ENCODE measurements at regions not wholly inside any gene's neighbourhood (a gene's known extent, or its start where the extent isn't known, plus 50 kb on each side); places are given as distances from the start of the nearest gene placed in this dataset.
"Not testable (repeated sequence)": the region's sequence is repeated elsewhere in the genome, so short reads cannot be mapped to it uniquely, and the experiment has no call there.

- no peaks in the 10 kb centered on the region for H3K36me3 ChIP-seq (ENCODE audit: control insufficient read depth, insufficient read depth, low read length)
- H3K4me3 ChIP-seq (ENCODE audit: low read depth, low read length): no peak overlapping the region
- no peaks in the 10 kb centered on the region for H3K27me3 ChIP-seq (ENCODE audit: control insufficient read depth, insufficient read depth, low read length)
- TF ChIP-seq, protein P1, sequence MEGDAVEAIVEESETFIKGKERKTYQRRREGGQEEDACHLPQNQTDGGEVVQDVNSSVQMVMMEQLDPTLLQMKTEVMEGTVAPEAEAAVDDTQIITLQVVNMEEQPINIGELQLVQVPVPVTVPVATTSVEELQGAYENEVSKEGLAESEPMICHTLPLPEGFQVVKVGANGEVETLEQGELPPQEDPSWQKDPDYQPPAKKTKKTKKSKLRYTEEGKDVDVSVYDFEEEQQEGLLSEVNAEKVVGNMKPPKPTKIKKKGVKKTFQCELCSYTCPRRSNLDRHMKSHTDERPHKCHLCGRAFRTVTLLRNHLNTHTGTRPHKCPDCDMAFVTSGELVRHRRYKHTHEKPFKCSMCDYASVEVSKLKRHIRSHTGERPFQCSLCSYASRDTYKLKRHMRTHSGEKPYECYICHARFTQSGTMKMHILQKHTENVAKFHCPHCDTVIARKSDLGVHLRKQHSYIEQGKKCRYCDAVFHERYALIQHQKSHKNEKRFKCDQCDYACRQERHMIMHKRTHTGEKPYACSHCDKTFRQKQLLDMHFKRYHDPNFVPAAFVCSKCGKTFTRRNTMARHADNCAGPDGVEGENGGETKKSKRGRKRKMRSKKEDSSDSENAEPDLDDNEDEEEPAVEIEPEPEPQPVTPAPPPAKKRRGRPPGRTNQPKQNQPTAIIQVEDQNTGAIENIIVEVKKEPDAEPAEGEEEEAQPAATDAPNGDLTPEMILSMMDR (IDR thresholded peaks at IDR 0.05; ENCODE audit: insufficient read depth, low read length, poor library complexity, severe bottlenecking): no peak
- no peak for DNase-seq (ENCODE audit: low read depth)
These were observed 106.1 kb downstream of the EBLN1 start for GRCh38 chr10:22111705-22112104.

GRCh38 chr10:22111260-22111659 lies 106.6 kb downstream of the EBLN1 start:
- Histone ChIP-seq H3K36me3 (ENCODE audit: control insufficient read depth, insufficient read depth, low read length) (no peaks in the 10 kb centered on the region), H3K4me3 (ENCODE audit: low read depth, low read length) (no peak overlapping the region), H3K27me3 (ENCODE audit: control insufficient read depth, insufficient read depth, low read length) (no peaks in the 10 kb centered on the region)
- DNase-seq (ENCODE audit: low read depth): no peak
- TF ChIP-seq, protein P1 (IDR thresholded peaks at IDR 0.05; ENCODE audit: insufficient read depth, low read length, poor library complexity, severe bottlenecking): no peak

GRCh38 chr10:22110761-22111160 lies 107.1 kb downstream of the EBLN1 start:
- Histone ChIP-seq H3K4me3 (ENCODE audit: low read depth, low read length) (no peak overlapping the region), H3K36me3 (ENCODE audit: control insufficient read depth, insufficient read depth, low read length) (no peaks in the 10 kb centered on the region), H3K27me3 (ENCODE audit: control insufficient read depth, insufficient read depth, low read length) (no peaks in the 10 kb centered on the region)
- DNase-seq (ENCODE audit: low read depth): no peak
- TF ChIP-seq, protein P1 (IDR thresholded peaks at IDR 0.05; ENCODE audit: insufficient read depth, low read length, poor library complexity, severe bottlenecking): no peak

GRCh38 chr10:22105270-22105669 lies 101.7 kb upstream of the DNAJC1 start:
- no peaks in the 10 kb centered on the region for H3K36me3 ChIP-seq (ENCODE audit: control insufficient read depth, insufficient read depth, low read length)
- no peak overlapping the region for H3K4me3 ChIP-seq (ENCODE audit: low read depth, low read length)
- DNase-seq (ENCODE audit: low read depth): no peak
- no peaks in the 10 kb centered on the region for H3K27me3 ChIP-seq (ENCODE audit: control insufficient read depth, insufficient read depth, low read length)
- TF ChIP-seq, protein P1 (IDR thresholded peaks at IDR 0.05; ENCODE audit: insufficient read depth, low read length, poor library complexity, severe bottlenecking): no peak

DNA sequence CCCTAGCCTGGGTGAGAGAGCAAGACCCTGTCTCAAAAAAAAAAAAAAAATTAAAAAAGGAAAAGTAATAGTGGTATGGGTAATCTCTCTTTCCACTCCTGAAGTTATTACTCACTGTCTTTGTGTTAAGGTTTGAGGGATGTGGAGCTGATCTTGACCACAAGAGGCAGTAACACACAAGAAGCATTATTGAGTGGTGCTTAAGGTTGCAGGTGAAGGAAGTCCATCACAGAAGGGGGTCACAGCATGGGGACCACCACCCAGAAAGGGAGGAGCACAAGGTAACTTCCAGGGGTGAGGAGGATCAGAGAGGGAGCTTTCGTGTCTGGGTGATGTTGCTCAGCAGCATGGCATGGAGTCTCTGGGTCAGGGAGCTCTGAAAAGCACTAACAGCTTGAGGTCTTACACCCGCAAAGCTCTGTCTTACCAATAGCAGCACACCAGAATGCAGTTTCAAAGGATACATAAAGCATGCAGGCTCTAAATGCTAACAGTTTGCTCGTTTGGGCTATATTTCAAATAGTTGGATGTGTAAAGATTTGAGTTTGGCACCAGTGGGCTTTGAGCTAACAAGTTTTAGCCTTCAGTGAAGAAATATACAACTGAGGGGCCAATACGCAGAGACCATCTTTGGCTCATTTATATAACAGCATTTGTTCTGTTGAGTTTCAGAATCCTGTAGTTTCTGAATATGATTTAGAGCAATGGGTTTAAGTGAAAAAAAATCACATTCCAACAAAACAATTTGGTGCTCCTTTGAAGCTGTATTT lies 100.4 kb upstream of the DNAJC1 start:
- Histone ChIP-seq H3K27me3 (ENCODE audit: control insufficient read depth, insufficient read depth, low read length) (no peaks in the 10 kb centered on the region), H3K36me3 (ENCODE audit: control insufficient read depth, insufficient read depth, low read length) (no peaks in the 10 kb centered on the region), H3K4me3 (ENCODE audit: low read depth, low read length) (no peak overlapping the region)
- TF ChIP-seq, protein P1 (IDR thresholded peaks at IDR 0.05; ENCODE audit: insufficient read depth, low read length, poor library complexity, severe bottlenecking): peak; percentile 39
- DNase-seq (ENCODE audit: low read depth): no peak

DNA sequence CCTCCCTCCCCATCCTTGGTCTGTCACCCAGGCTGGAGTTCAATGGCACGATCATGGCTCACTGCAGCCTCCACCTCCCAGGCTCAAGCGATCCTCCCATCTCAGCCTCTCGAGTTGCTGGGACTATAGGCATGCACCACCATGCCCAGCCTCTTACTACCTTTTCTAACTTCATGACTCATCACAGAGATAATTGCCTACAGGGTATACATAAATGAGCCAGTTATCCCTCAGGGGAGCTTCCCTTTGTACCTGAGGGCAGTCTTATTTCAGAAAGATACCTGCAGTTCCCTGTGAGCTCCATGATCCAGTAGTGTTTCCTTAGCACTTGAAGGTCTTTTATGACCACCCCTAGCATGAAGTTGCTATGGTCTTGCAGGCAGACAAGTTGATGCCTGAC lies 94.2 kb upstream of the DNAJC1 start:
- TF ChIP-seq, protein P1 (IDR thresholded peaks at IDR 0.05; ENCODE audit: insufficient read depth, low read length, poor library complexity, severe bottlenecking): no peak

GRCh38 chr10:22091260-22091659 lies 87.7 kb upstream of the DNAJC1 start:
- H3K4me3 ChIP-seq (ENCODE audit: low read depth, low read length): not testable (repeated sequence)

More for the DNA sequence above, 94.2 kb upstream of the DNAJC1 start:
- Histone ChIP-seq H3K4me3 (ENCODE audit: low read depth, low read length) (no peak overlapping the region), H3K36me3 (ENCODE audit: control insufficient read depth, insufficient read depth, low read length) (no peaks in the 10 kb centered on the region), H3K27me3 (ENCODE audit: control insufficient read depth, insufficient read depth, low read length) (no peaks in the 10 kb centered on the region)
- DNase-seq (ENCODE audit: low read depth): no peak

More at GRCh38 chr10:22091260-22091659, 87.7 kb upstream of the DNAJC1 start:
- not testable (repeated sequence) for H3K27me3 ChIP-seq (ENCODE audit: control insufficient read depth, insufficient read depth, low read length); H3K36me3 ChIP-seq (ENCODE audit: control insufficient read depth, insufficient read depth, low read length); DNase-seq (ENCODE audit: low read depth)
